Neural cell (in vitro differentiated cells): ENCODE measurements at regions not wholly inside any gene's neighbourhood (a gene's known extent, or its start where the extent isn't known, plus 50 kb on each side); places are given as distances from the start of the nearest gene placed in this dataset.

ENCODE experiments used
- H2AFZ ChIP-seq: fragments of 200-600, 300-800 bp; sonication (generic), shearing (Covaris generic); 2 replicates; pipeline ENCODE4 v1.6.0; 2014; ENCODE audit warnings: low read depth, mild to moderate bottlenecking, antibody characterized with exemption, low read length, moderate library complexity
- H3F3A ChIP-seq: fragments of 200-600 bp; shearing (Covaris generic); 2 replicates; pipeline ENCODE4 v1.6.1; 2016; ENCODE audit warnings: mild to moderate bottlenecking, moderate library complexity, mixed read lengths, antibody characterized with exemption, low read length; ENCODE audit not compliant: insufficient read depth, poor library complexity, severe bottlenecking
- H3K27ac ChIP-seq: fragments of 200-600, 300-800 bp; sonication (generic), shearing (Covaris generic); 2 replicates; pipeline ENCODE4 v1.5.1; 2014; ENCODE audit warnings: mild to moderate bottlenecking, low read length, moderate library complexity
- H3K27me3 ChIP-seq: fragments of 300-800, 200-600 bp; sonication (generic), shearing (Covaris generic); 2 replicates; pipeline ENCODE4 v1.6.0; 2014; ENCODE audit warnings: mild to moderate bottlenecking, low read depth, low read length, moderate library complexity; ENCODE audit not compliant: insufficient read depth
- H3K36me3 ChIP-seq: fragments of 300-800, 200-600 bp; sonication (generic), shearing (Covaris generic); 2 replicates; pipeline ENCODE4 v1.5.1; 2014; ENCODE audit warnings: mild to moderate bottlenecking, antibody characterized with exemption, low read length, moderate library complexity; ENCODE audit not compliant: insufficient read depth
- H3K4me2 ChIP-seq: fragments of 300-800, 200-600 bp; sonication (generic), shearing (Covaris generic); 2 replicates; pipeline ENCODE4 v1.6.0; 2014; ENCODE audit warnings: mild to moderate bottlenecking, low read length
- H3K4me3 ChIP-seq: fragments of 300-800, 200-600 bp; sonication (generic), shearing (Covaris generic); 2 replicates; pipeline ENCODE4 v1.5.1; 2014; ENCODE audit warnings: mild to moderate bottlenecking, low read length, moderate library complexity
- H3K79me2 ChIP-seq: fragments of 200-600 bp; shearing (Covaris generic); replicated peaks from 2 replicates; pipeline ENCODE4 v1.6.0; 2014; ENCODE audit warnings: mild to moderate bottlenecking, low read length, moderate library complexity; ENCODE audit not compliant: insufficient read depth
- H3K9ac ChIP-seq: fragments of 300-800, 200-600 bp; sonication (generic), shearing (Covaris generic); 2 replicates; pipeline ENCODE4 v1.6.1; 2016; ENCODE audit warnings: mild to moderate bottlenecking, low read length, mixed read lengths
- H3K9me2 ChIP-seq: fragments of 200-600 bp; shearing (Covaris generic); 2 replicates; pipeline ENCODE4 v1.6.1; 2016; ENCODE audit warnings: mild to moderate bottlenecking, low read length, mixed read lengths; ENCODE audit not compliant: insufficient read depth
- H3K9me3 ChIP-seq: fragments of 200-600, 300-800 bp; sonication (generic), shearing (Covaris generic); 2 replicates; pipeline ENCODE4 v1.6.1; 2016; ENCODE audit warnings: mild to moderate bottlenecking, mixed run types, low read length, moderate library complexity, mixed read lengths
- H4K20me1 ChIP-seq: fragments of 200-600 bp; shearing (Covaris generic); 2 replicates; pipeline ENCODE4 v1.6.1; 2016; ENCODE audit warnings: mild to moderate bottlenecking, mixed run types; ENCODE audit not compliant: insufficient read depth
- EP300 ChIP-seq: fragments of 450-650 bp; conservative IDR thresholded peaks from 2 replicates; pipeline ENCODE4 v1.6.1; 2014; ENCODE audit warnings: antibody characterized with exemption, mild to moderate bottlenecking, moderate library complexity; ENCODE audit not compliant: poor library complexity, severe bottlenecking
- EZH2 ChIP-seq: fragments of 200-600, 300-800 bp; shearing (Covaris generic), sonication (generic); IDR thresholded peaks from 2 replicates; pipeline ENCODE4 v1.6.1; 2014; ENCODE audit warnings: antibody characterized with exemption, low read length, borderline replicate concordance, mild to moderate bottlenecking; ENCODE audit not compliant: insufficient read depth, poor library complexity, severe bottlenecking
- MXI1 ChIP-seq: fragments of 450-650 bp; conservative IDR thresholded peaks from 2 replicates; pipeline ENCODE4 v1.6.1; 2014; ENCODE audit warnings: antibody characterized with exemption, mild to moderate bottlenecking; ENCODE audit not compliant: poor library complexity, severe bottlenecking
- POLR2AphosphoS5 ChIP-seq: IDR thresholded peaks from 2 replicates; pipeline ENCODE4 v1.6.1; 2012
- RAD21 ChIP-seq: fragments of 450-650 bp; conservative IDR thresholded peaks from 2 replicates; pipeline ENCODE4 v1.6.1; 2014; ENCODE audit warnings: antibody characterized with exemption, mild to moderate bottlenecking, moderate library complexity
- SMC3 ChIP-seq: fragments of 450-650 bp; conservative IDR thresholded peaks from 2 replicates; pipeline ENCODE4 v1.6.1; 2014; ENCODE audit warnings: antibody characterized with exemption, mild to moderate bottlenecking, moderate library complexity; ENCODE audit not compliant: poor library complexity
- TAF1 ChIP-seq: IDR thresholded peaks from 2 replicates; pipeline ENCODE4 v1.6.1; 2012; ENCODE audit warnings: low read depth
- TF ChIP-seq, protein P1 (sequence below): IDR thresholded peaks from 2 replicates; pipeline ENCODE4 v1.6.1; 2012; ENCODE audit warnings: borderline replicate concordance

DNA sequence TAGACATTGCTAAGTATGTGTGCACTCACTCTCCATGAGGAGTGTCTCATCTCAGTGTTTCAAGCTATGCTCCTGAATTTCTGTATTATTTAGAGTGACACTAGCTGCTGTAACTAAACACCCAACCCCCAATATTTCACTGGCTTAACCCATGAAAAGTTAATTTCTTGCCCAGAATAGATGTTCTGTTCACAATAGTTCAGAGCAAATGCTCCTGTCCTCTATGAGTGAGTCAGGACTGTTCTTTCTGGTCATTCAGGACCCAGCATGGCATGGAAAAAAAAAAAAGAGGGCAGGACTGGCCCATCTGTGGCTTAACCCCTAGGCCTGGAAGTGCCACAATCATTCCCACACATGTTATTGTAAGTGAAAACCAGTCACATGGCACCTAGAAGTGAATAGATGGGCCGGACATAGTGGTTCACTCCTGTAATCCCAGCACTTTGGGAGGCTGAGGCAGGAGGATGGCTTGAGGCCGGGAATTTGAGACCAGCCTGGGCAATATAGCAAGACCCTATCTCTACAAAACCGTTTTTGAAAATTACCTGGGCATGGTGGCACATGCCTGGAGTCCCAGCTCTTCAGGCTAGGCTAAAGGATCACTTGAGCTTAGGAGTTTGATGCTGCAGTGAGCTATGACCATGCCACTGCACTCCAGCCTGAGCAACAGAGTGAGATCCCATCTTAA is 663.6 kb downstream of the IRS1 start:
- Histone ChIP-seq H4K20me1 (no peaks in the 10 kb centered on the region), H3F3A (no peaks in the 10 kb centered on the region), H2AFZ (no peak overlapping the region), H3K36me3 (no peaks in the 10 kb centered on the region), H3K79me2 (no peaks in the 10 kb centered on the region), H3K9ac (no peak overlapping the region), H3K4me3 (no peak overlapping the region), H3K9me2 (no peaks in the 10 kb centered on the region), H3K27ac (no peak overlapping the region), H3K27me3 (no peaks in the 10 kb centered on the region), H3K4me2 (no peak overlapping the region), H3K9me3 (no peaks in the 10 kb centered on the region)
- TF ChIP-seq MXI1 = no peak
- TF ChIP-seq TAF1 = no peak
- no peak for TF ChIP-seq SMC3
- TF ChIP-seq EP300 = no peak
- no peak for TF ChIP-seq RAD21
- TF ChIP-seq POLR2AphosphoS5 = no peak
- TF ChIP-seq EZH2 = no peak

DNA sequence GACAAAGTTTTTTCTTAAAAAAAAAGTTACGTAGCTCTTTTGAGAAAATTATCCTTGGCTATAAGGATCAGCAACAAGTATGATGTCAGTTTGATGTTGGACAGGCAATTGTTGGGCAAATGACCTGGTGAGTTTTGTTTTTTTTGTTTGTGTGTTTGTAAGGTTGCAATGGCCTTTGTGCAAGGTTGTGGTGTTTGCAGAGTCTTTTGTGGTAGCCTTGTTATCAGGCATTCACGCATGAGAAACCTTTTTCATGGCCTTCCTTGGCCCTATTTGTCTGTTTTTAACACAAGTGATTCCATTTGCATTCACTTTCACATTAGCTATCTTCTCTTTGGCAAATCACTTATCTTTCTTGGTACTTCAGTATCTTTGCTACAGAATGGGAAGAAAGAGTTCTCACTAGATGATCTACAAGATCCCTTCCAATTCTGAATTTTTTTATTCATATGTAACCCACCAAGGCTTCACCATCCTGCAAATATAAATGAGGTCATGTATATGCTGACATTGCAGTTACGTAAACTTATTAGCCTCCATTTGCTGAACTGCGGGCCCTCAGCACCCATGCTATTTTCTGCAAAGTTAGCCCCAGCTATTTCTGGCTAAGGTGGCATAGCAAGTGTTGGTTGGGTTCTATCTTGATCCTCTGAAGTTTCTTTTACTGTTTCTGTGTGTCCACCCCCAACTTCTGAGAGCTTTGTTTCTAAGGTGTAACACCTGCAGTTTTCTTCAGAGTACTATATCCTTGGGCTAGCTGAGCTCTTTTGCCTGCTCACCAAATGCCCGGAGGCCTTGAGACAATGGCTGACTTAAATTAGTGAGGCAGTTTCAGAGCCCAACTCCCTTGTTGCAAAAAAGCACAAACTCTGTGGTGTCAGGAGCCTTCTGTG is 667.1 kb downstream of the IRS1 start:
- no peaks in the 10 kb centered on the region for H3K9me3 ChIP-seq
- no peaks in the 10 kb centered on the region for H3F3A ChIP-seq
- H2AFZ ChIP-seq = no peak overlapping the region
- no peaks in the 10 kb centered on the region for H3K9me2 ChIP-seq
- H3K4me3 ChIP-seq = no peak overlapping the region
- no peaks in the 10 kb centered on the region for H3K79me2 ChIP-seq
- H3K9ac ChIP-seq = no peak overlapping the region
- no peak for TF ChIP-seq TAF1
- TF ChIP-seq EZH2 = no peak
- TF ChIP-seq, protein P1, sequence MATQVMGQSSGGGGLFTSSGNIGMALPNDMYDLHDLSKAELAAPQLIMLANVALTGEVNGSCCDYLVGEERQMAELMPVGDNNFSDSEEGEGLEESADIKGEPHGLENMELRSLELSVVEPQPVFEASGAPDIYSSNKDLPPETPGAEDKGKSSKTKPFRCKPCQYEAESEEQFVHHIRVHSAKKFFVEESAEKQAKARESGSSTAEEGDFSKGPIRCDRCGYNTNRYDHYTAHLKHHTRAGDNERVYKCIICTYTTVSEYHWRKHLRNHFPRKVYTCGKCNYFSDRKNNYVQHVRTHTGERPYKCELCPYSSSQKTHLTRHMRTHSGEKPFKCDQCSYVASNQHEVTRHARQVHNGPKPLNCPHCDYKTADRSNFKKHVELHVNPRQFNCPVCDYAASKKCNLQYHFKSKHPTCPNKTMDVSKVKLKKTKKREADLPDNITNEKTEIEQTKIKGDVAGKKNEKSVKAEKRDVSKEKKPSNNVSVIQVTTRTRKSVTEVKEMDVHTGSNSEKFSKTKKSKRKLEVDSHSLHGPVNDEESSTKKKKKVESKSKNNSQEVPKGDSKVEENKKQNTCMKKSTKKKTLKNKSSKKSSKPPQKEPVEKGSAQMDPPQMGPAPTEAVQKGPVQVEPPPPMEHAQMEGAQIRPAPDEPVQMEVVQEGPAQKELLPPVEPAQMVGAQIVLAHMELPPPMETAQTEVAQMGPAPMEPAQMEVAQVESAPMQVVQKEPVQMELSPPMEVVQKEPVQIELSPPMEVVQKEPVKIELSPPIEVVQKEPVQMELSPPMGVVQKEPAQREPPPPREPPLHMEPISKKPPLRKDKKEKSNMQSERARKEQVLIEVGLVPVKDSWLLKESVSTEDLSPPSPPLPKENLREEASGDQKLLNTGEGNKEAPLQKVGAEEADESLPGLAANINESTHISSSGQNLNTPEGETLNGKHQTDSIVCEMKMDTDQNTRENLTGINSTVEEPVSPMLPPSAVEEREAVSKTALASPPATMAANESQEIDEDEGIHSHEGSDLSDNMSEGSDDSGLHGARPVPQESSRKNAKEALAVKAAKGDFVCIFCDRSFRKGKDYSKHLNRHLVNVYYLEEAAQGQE = no peak
- no peak for TF ChIP-seq POLR2AphosphoS5
- no peak for TF ChIP-seq EP300
- no peak for TF ChIP-seq SMC3
- no peak for TF ChIP-seq MXI1
- H3K36me3 ChIP-seq = no peaks in the 10 kb centered on the region
- no peaks in the 10 kb centered on the region for H4K20me1 ChIP-seq
- no peak overlapping the region for H3K27ac ChIP-seq
- no peaks in the 10 kb centered on the region for H3K27me3 ChIP-seq
- no peak overlapping the region for H3K4me2 ChIP-seq
